RWPE2 (cell line): ENCODE measurements at regions not wholly inside any gene's neighbourhood (a gene's known extent, or its start where the extent isn't known, plus 50 kb on each side); places are given as distances from the start of the nearest gene placed in this dataset.

Experiments
- ATAC-seq: fragments of 200-7000 bp; cut with Tn5 transposase; 3 replicates; pipeline ENCODE4 v1.9.1; 2021; ENCODE audit warnings: low read depth
- DNase-seq: peaks from one replicate; pipeline ENCODE4 v3.0.0-alpha.2; 2020; ENCODE audit warnings: low spot score
- H3K27ac ChIP-seq: fragments of 450-650 bp; 2 replicates; pipeline ENCODE4 v1.5.1; 2017; ENCODE audit warnings: mild to moderate bottlenecking; ENCODE audit not compliant: poor library complexity, severe bottlenecking
- H3K27me3 ChIP-seq: fragments of 250-450 bp; sonication (Bioruptor Pico); 2 replicates; pipeline ENCODE4 v1.5.1; 2021; ENCODE audit warnings: mild to moderate bottlenecking, moderate library complexity; ENCODE audit not compliant: insufficient read depth, poor library complexity, severe bottlenecking
- H3K36me3 ChIP-seq: fragments of 250-450 bp; sonication (Bioruptor Pico); 2 replicates; pipeline ENCODE4 v1.5.1; 2020; ENCODE audit warnings: low read depth, mild to moderate bottlenecking, moderate library complexity
- H3K4me1 ChIP-seq: fragments of 250-450 bp; sonication (Bioruptor Pico); 2 replicates; pipeline ENCODE4 v1.5.1; 2021; ENCODE audit warnings: mild to moderate bottlenecking, moderate library complexity; ENCODE audit not compliant: insufficient read depth, poor library complexity, severe bottlenecking
- H3K4me3 ChIP-seq: fragments of 250-450 bp; sonication (Bioruptor Pico); 2 replicates; pipeline ENCODE4 v1.5.1; 2021; ENCODE audit warnings: mild to moderate bottlenecking, moderate library complexity; ENCODE audit not compliant: severe bottlenecking
- H3K9me3 ChIP-seq: fragments of 250-450 bp; sonication (Bioruptor Pico); 2 replicates; pipeline ENCODE4 v1.5.1; 2021; ENCODE audit warnings: mild to moderate bottlenecking, moderate library complexity; ENCODE audit not compliant: severe bottlenecking
- CTCF ChIP-seq: fragments of 450-650 bp; IDR thresholded peaks from one replicate; pipeline ENCODE4 v1.5.1; 2017; ENCODE audit warnings: mild to moderate bottlenecking, moderate library complexity; ENCODE audit not compliant: poor library complexity, severe bottlenecking

DNA sequence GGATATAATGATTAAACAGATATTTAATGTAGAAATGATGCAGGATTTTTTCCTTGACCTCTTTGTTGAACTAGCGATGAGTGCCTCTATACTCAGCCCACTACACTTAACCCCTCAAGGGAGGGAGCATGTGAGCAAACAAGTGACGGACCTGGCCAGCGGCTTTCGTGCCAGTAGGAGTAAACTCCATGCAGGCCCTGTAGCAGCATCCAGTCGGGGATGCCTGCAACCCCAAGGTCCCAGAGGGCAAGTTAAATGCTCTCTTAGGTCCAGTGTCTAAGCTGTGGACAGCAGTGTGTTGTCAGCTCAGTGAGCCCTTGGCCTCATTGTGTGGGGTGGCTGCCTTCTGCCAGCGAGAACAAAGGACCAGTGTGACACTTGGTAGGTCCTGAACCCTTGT, 708.7 kb downstream of the TECRL start:
- no peaks in the 10 kb centered on the region for H3K4me1 ChIP-seq
- H3K9me3 ChIP-seq, result no peaks in the 10 kb centered on the region
- no peak for TF ChIP-seq CTCF
- no peak overlapping the region for H3K4me3 ChIP-seq
- H3K27me3 ChIP-seq, result no peaks in the 10 kb centered on the region
- H3K27ac ChIP-seq, result no peak overlapping the region
- no peak for DNase-seq
- H3K36me3 ChIP-seq, result no peaks in the 10 kb centered on the region
- no peak for ATAC-seq

DNA sequence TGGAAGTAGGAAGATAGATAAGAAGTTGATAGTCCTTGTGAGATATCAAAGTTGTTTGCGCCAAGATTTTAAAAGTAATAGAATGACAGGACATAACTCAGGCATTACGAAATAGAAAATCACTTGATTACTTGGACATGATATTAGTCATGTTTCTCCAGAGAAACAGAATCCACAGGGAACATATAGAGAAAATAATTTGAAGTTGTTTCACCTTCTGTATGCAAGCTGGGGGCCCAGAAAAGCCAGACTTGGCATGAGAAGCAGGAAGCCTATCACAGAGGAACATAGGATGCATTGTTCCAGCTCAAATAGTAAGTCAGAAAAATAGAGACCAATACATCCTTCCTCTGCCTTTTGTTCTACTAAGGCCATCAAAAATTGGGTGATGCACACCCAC, 715.9 kb downstream of the TECRL start:
- H3K4me3 ChIP-seq, result no peak overlapping the region
- no peak for TF ChIP-seq CTCF
- no peaks in the 10 kb centered on the region for H3K9me3 ChIP-seq
- no peak overlapping the region for H3K27ac ChIP-seq
- no peaks in the 10 kb centered on the region for H3K36me3 ChIP-seq
- H3K4me1 ChIP-seq, result no peaks in the 10 kb centered on the region
- DNase-seq (no peak), ATAC-seq (no peak)
- no peaks in the 10 kb centered on the region for H3K27me3 ChIP-seq

DNA sequence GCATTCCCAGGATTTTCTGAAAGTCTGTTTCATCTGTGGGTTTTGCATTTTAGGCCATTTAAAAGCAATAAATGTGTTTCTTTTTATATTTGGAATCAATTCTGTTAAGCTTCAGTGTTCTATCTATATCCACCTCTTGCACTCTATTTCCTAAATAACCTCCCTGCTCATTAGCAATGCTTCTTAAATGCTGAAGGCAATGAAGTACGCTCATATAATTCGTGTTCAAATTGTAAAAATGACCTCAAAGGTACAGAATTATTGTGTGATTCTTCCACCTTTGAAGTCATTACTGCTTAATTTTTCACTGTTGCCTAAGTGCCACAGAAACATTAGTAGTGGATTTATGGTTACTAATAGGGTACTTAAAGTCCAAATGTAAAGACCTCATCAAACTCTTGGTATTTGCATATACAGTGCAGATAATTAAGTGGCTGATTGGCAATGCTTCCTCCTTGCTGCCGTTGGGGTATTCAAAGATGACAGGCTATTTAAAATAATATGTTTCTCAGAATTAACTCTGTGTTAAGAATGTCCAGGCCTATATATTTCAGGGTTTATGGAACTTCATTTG, 730.8 kb downstream of the TECRL start:
- Histone ChIP-seq H3K4me3 (no peak overlapping the region), H3K4me1 (no peaks in the 10 kb centered on the region), H3K27me3 (no peaks in the 10 kb centered on the region), H3K36me3 (no peaks in the 10 kb centered on the region), H3K27ac (no peak overlapping the region), H3K9me3 (no peaks in the 10 kb centered on the region)
- DNase-seq (no peak), ATAC-seq (no peak)
- TF ChIP-seq CTCF, result no peak

DNA sequence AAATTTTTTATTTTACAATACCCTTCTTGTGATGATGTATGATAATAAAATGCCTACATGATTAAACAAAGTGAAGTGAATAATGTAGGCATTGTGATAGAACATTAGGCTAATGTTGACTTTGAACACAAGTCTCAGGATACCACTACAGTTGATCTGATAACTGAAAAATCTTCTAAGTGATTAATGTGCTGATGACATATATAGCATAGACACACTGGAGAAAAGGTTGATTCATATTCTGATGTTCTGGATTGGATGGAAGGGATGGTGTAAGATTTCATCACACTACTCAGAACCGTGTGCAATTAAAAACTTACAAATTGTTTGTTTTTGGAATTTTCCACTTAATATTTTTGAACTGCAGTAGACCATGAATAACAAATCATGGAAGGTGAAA, 738.5 kb downstream of the TECRL start:
- TF ChIP-seq CTCF, result no peak
- Histone ChIP-seq H3K9me3 (no peaks in the 10 kb centered on the region), H3K4me1 (no peaks in the 10 kb centered on the region), H3K27ac (no peak overlapping the region), H3K27me3 (no peaks in the 10 kb centered on the region), H3K4me3 (no peak overlapping the region), H3K36me3 (no peaks in the 10 kb centered on the region)
- ATAC-seq (no peak), DNase-seq (no peak)

DNA sequence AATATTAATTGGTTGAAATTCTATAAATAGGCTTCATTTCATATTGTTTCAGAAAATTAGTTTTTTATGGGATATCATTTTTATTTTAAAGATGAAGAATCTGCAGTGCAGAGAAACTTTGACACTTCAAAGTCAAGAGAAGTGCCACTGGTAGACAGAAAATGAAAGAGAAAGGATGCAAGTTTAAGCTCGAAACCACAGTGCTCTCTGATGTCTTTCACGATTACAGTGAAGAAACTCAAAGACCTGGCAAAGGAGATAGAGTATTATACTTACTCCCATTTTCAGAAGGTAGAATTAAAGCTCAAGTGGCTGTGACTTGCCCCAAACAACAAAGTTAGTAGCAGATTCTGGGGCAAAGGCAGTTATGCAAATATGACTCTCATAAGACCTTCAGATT, 745.4 kb downstream of the TECRL start:
- Histone ChIP-seq H3K36me3 (no peaks in the 10 kb centered on the region), H3K4me1 (no peaks in the 10 kb centered on the region), H3K4me3 (no peak overlapping the region), H3K27ac (no peak overlapping the region), H3K27me3 (peaks cover 3% of the 10 kb centered on the region), H3K9me3 (no peaks in the 10 kb centered on the region)
- DNase-seq, result no peak
- no peak for ATAC-seq
- no peak for TF ChIP-seq CTCF
